HG02642 (cell line): ENCODE measurements at regions not wholly inside any gene's neighbourhood (a gene's known extent, or its start where the extent isn't known, plus 50 kb on each side); places are given as distances from the start of the nearest gene placed in this dataset.

Experiments used
- ATAC-seq: cut with Tn5 transposase; IDR thresholded peaks from one replicate; pipeline ENCODE4 v1.9.1; 2021; ENCODE audit warnings: mild to moderate bottlenecking; ENCODE audit not compliant: unreplicated experiment, poor library complexity

DNA sequence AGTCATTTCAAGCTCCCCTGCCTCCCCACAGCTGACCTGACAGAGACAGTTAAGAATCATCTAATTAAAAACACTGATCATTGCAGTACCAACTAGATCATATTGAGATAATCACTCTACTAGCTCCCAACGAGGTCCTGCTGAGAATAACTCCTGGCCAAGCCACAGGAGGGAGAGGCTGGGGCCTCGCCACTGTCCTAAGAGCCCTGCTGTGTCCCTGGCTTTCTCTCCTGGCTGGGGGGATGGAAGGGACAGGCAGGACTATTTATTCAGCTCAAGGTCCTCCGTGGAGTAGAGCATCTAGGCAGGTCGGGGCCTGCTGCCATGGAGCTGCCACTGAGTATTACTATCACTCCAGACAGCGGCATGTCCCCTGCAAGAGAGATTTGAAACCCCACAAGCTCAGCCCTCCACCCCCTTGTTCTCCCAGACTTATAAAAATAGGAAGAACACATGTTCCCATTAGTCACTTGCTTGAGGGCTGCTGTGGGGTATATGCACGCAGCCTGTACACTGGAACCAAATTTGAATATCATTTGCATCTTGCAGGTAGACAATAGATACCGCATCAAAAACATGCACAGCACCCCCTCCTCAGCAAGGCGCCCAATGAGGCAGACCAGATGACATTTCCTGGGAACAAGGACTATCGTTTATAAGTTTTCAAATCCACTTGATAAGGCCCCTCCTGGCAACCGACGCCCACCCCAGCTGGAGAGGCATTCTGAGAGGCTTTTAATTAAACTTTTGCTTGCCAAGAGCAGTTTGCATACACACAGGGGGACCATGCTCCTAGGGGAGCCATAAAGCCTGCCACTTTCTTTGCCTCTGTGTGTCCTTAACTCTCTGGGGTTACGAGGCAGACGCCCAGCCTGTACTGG is 385.2 kb upstream of the ZFHX3 start:
- no peak for ATAC-seq

DNA sequence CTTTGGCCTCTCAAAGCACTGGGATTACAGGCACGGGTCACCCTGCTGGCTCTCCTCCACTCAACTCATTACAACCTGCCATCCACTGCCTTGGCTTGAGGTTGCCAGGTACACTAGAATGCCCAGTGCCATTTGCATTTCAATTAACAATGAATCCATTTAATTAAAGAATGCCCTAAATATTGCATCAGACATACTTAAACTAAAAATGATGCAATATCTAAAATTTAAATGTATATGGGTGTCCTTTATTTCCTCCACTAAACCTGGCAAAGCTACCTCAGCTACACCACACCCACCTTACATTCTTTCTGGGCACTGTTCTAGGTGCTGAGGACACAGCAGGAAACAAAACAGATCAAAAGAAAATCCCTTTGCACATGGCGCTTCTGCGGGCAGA is 382.2 kb upstream of the ZFHX3 start:
- ATAC-seq, result no peak

DNA sequence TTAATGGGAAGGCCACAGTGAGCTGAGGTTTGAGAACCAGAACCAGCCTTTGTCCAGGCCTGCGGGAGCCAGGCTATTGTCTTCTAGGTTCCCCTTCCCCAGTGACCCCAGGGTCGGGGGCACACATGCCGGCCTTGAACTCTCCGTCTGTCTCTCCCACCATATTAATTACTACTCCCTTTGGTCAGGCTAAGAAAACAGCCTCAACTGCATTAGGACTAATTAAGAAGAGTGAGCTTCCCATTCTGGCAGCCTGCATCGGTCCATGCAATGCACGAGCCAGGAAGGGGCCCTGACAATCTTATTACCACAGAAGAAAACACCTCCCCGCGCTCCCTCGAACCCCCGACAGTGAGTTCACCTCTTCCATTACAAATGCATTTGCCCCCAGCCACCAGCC is 380.2 kb upstream of the ZFHX3 start:
- no peak for ATAC-seq

DNA sequence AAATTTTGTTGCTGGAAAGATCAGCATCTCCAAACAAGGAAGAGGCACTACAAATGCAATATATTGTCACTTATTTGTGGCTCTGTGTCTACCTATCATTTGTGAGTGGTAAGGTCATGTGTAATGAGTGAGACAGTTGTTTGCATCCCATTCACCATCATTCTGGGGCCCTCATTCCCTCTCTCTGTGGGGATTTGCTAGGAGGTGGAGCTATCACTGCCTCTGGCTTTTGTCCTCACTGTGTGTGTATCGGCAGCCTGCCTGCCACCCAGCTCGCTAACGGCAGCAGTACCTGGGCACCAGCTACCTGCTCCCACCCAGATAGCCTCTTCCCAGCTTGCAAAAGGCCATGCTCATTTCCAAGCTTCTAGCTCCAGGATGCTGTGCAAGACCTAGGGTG is 379.2 kb upstream of the ZFHX3 start:
- ATAC-seq, result no peak

DNA sequence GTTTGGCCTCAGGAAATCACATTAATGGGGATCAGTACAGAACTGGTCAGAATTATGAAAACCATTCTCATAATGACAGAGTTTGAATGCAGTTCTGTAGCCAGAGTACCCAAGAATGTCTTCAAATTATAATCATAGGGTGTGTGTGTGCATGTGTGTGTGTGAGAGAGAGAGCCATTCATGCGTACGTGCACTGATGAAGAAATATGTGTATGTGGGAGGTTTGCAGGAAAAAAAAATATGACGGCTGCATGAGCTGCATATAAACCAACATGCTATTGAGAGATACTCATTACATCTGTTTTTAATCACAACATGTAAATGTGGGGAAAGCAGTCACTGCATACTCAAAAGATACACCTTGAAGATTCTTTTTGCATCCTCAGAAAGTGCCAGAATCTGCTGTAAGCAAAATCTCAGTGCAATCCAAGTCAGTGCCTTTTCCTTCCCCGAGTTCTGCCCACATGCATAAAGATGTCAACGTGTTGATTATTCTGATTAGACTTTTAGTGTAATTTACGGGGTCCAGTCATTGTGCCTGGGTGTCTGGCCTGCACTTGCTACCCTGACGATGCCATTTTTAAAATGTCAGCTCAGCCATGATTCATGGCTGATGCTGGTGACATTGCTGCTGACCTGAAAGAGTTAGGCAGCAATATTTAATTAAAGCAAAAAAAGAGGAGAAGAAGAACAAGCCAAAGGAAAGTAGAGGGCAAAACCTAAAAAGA is 378.7 kb upstream of the ZFHX3 start:
- ATAC-seq, result no peak

DNA sequence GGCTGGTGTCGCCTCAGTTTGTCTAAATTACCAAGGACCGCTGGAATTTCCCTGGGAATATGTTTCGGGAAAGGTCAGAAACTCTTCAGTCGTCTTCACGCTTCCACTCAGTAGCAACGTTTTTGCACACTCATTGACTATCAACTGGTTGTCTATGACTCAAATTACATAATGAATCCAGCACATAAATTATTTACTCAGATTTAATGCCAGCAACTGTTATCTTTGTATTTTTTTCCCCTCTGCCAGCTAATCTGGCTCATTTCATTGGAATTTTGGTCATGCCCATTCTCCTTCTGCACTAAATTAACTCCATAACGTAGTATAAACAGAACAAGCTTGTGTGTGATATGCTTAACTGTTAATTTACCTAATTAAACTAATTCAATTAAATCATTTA is 372.7 kb upstream of the ZFHX3 start:
- no peak for ATAC-seq

DNA sequence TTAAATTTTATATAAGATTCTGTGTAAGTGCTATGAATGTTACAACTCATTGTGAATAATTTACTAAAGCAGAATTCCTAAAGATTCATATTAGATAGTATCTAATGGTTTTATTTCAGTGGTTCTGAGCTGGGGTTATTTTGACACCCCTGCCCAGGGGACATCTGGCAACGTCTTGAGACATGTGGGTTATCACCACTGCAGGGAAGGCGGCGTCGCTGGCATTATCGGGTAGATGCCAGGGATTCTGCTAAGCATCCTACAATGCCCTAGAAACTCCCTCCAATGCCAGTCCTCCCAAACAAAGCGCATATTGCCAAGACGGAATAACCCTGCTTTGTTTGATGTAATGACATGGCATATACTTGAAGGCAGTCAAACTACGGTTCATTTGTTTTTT is 372.3 kb upstream of the ZFHX3 start:
- ATAC-seq, result no peak

DNA sequence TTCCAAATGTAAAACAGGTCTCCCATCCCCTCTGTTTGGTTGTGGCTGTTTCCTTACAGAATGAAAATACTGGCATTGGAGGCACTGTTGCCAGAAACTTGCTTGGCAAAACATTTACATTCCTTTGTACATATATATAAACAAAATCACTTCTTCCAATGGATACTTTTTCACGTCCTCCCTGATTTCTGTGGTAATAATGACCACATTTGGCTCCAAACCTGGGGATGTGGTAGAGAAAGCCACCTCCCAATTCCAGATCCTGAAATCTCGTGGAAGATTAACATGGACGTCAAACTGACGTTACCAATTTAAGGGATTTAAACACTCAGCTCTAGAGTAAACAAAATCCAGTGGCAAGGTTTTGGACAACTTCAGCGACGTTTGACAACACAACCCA is 370.8 kb upstream of the ZFHX3 start:
- no peak for ATAC-seq

DNA sequence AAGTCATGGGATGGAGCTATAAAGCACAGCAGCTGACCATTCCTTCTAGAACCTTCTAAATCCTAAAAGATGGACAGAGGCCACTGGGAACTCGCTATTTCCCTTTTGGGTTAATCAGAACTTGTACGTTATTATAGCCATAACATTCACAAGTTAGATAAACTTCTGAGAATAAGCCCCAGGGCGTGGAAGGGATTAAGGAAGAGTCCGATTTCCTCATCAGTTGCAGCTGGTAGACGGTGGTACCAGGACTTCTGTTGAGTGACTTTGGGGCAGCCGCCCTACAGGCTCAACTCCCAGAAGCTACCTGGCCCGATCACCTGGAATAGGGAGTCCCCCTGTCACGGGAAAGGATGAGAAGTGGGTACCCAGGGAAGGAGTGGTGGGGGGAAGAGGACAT is 370.1 kb upstream of the ZFHX3 start:
- no peak for ATAC-seq

DNA sequence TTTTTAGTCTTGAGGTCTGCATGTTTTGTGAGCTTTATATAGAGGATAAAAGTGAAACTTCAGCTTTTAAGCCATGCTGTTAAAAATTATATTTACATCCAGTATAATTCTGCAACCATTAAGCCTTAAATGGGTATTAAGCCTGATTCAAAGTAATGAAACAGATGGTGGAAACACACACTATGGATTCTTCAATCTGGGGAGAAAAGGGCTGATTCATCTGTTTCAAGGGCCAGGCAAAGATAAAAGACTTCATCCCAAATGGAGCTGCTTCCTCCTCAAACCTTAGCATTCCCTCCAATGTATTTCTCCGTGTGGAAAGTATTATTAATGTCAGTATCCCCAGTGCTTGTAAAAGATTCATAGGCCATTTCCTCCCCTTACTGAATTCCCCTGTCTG is 367.4 kb upstream of the ZFHX3 start:
- no peak for ATAC-seq

DNA sequence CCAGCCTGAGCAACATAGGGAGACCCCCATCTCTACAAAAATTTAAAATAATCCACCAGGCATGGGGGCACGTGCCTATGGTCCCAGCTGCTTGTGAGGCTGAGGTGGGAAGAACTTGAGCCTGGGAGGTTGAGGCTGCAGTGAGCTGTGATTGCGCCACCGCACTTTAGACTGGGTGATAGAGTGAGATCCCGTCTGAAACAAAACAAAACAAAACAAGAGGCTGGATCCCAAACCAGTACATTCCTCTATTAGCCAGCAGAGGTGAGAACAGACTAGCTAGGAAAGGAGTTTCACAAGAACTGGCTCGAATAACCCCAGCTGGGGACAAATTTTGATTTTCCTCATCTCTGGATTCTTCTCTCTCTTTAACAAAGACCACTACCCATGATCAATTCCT is 366.7 kb upstream of the ZFHX3 start:
- ATAC-seq, result no peak

DNA sequence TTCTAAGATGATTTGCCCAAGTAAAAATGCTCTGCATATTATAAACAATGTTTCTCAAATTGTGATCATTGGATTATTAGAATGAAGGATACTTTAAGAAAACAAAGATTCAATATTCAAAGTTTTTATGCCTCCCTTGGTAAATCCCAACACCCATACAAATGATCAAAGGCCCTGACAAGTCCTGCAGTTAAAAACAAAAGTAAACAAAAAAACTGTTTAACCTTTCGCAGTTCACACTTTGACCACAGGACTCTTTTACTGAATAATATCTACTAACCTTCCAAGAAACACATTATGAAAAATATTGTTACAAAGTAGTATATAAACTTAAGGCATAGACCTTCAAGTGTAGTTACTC is 365.9 kb upstream of the ZFHX3 start:
- ATAC-seq, result no peak

DNA sequence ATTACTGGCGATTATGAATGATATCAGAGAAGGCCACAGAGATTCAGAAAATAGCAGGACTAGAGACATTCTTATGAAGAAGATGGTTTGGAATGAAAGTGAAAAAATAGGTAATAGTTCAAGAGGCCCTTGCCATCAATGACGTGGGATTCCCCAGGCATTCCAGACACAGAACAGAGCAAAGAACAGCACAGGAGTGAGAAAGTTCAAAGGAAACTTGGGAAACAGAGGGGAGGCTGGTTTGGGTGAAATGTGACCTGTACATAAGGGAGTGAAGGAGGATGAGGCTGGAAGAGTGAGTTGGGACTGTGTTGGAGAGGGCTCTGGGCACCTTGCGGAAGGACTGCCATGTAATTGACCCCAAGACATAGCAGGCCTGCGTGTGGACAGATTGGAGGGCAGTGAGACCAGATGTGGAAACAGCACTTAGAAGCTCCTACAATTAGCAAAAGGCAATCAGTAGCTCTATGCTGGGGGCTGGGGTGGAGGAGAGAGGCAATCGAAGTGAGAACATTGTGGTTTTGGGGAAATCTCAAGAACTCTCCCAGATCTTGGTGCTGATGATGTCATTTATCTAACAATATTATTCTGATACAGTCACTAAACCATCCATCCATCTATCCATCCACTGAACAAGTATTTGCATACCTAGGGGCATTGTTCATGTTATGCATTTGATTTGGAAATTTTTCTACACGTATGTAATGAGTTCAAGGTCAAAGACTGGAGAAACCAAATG is 365.3 kb upstream of the ZFHX3 start:
- no peak for ATAC-seq

DNA sequence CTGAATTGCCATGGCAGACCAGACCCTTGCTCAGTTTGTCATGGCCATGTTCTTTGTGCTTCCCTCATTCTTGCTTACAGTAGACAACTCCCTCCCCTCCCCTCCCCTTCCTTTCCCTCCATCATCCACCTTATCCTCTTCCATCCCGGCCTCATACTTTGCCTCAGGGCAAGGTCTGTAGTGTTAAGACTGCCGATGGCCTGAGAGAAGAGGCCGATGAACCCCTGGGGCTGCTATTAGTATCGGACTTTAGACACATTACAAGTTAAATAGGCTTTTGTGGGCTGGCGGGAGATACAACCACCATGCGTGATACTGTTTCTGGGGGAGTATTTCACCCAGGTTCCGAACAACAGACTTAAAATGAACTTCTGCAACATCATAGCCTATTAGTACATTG is 364.5 kb upstream of the ZFHX3 start:
- no peak for ATAC-seq

DNA sequence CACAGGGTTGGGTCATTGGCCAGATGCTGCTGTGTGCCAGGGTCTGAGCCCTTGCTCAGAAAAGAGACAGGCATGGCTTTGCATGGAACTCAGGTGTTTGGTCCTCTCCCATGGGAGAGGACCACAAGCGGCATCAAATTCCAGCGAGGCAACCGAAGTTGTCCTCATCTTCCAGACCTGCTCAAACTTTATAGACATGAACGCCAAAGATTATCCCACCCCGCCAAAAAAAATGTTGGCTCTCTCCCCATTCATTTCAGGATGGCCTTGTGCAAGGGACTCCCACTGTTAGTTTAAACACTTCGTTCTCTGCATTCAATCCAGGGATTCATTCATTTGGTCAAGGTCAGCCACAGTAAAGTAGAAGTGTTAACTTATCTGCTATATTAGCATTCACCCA is 360.8 kb upstream of the ZFHX3 start:
- ATAC-seq, result no peak

DNA sequence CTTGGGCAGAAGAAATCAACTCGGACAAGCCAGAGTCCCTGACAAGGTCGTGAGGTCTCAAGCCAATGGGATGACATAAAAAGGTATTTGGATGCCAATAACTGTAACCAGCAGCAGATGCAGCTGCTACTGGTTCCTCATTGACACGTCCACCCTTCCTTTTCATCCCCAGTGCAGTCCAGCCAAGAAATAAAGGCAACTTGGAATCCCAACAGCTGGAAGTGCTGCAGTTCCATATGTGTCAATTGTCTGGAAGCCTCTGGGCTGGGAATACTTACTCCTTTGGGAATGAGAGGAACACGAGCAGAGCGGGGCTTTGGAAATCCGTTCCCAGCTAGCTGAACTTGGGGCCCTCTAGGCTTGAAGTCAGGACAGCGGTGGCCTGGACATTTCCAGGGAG is 360.4 kb upstream of the ZFHX3 start:
- ATAC-seq, result no peak

DNA sequence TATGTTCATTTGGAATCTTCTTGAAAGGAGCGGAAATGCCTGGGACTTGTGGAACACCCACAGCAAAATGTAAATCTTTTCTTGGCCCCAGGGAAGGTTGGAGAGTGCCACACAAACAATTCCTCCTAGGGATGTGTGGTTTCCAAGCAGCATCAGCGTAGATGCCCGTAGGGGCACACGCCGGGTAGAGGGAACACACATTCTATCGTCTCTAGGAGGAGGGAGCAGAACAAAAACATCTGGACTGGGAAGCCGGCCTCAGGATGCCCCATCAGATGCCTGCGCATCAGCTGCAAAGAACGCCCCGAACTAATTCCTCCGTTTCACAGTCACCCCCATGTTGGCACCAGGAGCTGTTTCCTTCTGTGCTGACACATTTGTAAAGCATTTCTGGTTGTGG is 357.9 kb upstream of the ZFHX3 start:
- no peak for ATAC-seq

DNA sequence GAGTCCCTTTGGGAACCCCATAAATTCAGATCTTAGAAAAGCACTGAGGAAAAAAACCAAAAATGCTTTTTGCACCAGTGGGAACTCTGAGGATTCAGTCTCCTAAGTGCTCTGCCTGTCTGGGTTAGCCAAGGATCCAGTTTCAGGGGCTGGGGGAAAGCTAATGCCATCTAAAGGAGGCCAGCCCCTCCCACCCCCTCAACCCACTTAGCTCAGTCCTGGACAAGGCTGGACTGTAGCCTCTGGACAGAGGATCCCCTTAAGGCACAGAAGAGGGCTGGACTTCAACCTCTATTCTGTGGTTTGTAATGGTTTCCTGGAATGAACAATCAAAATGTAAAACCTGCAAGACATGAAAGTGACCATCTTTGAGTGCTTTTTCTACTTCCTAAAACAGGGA is 356.1 kb upstream of the ZFHX3 start:
- no peak for ATAC-seq

DNA sequence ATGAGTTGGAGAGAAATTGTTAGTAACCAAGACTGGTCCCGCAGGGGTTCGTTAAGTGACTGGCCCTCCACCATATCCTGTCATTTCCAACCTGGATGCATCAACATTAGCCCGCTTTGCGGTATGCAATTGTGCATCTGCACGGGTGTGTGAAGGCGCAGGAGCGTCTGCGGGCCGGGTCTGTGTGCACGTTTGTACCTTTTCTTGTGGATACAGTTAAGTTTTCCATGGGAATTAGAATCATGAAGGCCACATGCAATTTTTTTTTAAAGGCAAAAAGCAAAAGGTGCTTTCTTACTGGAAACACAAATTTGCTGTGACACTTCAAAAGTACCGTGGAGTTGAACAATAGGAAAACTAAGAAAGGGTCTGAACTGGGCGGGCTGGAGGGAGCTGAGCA is 355.4 kb upstream of the ZFHX3 start:
- ATAC-seq, result no peak

DNA sequence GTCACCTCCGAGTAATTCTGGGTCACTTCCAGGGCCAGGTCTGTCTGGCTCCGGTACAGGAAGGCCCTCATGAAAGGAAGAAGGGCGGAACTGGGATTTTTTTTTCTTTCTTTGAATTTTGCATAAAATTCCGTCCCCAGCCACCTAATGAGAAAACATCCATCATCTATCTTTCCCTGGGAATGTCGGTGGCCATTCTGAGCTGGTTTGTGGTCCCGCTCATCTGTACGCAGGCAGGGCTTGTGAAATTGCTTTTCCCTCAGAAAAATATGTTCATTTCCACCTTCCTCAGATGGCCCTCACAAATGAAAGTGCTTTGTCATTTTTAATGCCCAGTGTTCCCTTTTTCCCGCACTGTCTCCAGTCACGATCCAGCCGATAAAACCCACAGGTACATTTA is 353.0 kb upstream of the ZFHX3 start:
- no peak for ATAC-seq

DNA sequence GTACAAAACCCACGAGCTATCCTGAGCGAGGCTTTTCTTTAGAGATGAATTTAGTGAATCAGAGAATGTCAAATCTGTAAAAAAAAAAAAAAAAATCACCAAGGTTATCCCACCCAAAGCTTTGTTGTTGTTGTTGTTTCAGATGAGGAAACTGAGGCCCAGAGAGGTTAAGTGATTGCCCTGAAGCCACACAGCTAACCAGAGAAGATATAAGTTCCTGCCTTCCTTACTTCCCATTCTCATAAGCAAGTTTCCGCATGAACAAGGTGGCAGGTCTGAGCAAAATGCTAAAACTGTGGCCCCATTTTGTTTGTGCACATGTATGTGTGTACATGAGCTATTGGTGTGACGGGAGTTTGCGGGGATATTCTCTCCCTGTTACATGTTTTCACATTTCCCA is 352.1 kb upstream of the ZFHX3 start:
- ATAC-seq, result no peak
